ENCODE measurements at regions not wholly inside any gene's neighbourhood (a gene's known extent, or its start where the extent isn't known, plus 50 kb on each side); places are given as distances from the start of the nearest gene placed in this dataset.

DNA sequence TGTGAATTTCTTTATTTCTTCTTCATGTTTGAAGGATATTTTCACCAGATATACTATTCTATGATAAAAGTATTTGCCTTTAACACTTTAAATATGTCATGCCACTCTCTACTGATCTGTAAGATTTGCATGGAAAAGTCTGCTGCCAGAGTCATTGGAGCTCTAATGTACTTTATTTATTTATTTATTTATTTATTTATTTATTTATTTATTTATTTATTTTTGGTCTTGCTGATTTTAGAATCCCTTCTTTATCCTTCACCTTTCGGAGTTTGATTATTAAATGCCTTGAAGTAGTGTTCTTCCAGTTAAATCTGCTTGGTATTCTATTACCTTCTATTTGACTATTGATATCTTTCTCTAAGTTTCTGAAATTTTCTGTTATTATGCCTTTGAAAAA is 1669.6 kb downstream of the OTOL1 start:
- TF ChIP-seq POLR2AphosphoS5 (IDR thresholded peaks at IDR 0.05): no peak
- TF ChIP-seq, protein P1, sequence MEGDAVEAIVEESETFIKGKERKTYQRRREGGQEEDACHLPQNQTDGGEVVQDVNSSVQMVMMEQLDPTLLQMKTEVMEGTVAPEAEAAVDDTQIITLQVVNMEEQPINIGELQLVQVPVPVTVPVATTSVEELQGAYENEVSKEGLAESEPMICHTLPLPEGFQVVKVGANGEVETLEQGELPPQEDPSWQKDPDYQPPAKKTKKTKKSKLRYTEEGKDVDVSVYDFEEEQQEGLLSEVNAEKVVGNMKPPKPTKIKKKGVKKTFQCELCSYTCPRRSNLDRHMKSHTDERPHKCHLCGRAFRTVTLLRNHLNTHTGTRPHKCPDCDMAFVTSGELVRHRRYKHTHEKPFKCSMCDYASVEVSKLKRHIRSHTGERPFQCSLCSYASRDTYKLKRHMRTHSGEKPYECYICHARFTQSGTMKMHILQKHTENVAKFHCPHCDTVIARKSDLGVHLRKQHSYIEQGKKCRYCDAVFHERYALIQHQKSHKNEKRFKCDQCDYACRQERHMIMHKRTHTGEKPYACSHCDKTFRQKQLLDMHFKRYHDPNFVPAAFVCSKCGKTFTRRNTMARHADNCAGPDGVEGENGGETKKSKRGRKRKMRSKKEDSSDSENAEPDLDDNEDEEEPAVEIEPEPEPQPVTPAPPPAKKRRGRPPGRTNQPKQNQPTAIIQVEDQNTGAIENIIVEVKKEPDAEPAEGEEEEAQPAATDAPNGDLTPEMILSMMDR (IDR thresholded peaks at IDR 0.05): no peak
- no peak for TF ChIP-seq POLR2A (IDR thresholded peaks at IDR 0.05)
- no peak for TF ChIP-seq EP300 (IDR thresholded peaks at IDR 0.05)
